ENCODE measurements at regions not wholly inside any gene's neighbourhood (a gene's known extent, or its start where the extent isn't known, plus 50 kb on each side); places are given as distances from the start of the nearest gene placed in this dataset.

DNA sequence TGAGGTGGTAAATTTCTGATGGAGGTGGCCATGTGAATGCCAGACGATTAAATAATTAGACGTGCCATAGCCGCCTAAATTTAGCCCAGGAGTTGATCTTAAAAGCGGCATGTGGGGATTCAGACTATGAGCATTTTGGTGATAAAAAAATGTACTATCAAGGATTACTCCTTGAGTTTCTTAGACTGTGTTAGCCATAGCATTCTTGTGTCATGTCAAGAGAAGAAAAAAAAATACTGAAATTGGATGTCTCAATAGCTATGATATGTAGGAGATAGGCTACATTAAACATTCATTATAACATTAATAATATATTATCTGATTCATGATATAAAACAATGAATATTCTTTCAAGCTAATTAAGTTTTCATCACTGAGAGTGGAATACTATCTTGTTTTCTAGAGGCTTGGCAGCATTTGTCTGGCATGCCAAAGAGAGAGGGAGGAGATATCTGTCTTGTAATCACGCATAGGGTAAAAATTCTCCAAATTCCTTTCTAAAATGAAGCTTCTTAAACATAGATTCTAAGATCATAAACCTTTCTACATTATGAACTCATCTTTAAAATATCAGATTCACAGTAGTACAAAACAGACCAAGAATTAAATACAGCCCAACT lies 727.0 kb downstream of the C12orf50 start:
- DNase-seq (ENCODE audit: unreplicated experiment), result no peak
- intact Hi-C loops (cut with micrococcal nuclease), result no loop called here
- TF ChIP-seq, protein P1, sequence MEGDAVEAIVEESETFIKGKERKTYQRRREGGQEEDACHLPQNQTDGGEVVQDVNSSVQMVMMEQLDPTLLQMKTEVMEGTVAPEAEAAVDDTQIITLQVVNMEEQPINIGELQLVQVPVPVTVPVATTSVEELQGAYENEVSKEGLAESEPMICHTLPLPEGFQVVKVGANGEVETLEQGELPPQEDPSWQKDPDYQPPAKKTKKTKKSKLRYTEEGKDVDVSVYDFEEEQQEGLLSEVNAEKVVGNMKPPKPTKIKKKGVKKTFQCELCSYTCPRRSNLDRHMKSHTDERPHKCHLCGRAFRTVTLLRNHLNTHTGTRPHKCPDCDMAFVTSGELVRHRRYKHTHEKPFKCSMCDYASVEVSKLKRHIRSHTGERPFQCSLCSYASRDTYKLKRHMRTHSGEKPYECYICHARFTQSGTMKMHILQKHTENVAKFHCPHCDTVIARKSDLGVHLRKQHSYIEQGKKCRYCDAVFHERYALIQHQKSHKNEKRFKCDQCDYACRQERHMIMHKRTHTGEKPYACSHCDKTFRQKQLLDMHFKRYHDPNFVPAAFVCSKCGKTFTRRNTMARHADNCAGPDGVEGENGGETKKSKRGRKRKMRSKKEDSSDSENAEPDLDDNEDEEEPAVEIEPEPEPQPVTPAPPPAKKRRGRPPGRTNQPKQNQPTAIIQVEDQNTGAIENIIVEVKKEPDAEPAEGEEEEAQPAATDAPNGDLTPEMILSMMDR (IDR thresholded peaks at IDR 0.05; ENCODE audit: unreplicated experiment), result no peak
- CTCF ChIA-PET, result interaction anchor here (0.6 kb wide), 1 partner anchor 22 kb away, joined by 5 read pairs; no protein-coding TSS in a partner anchor
- no peaks in the 10 kb centered on the region for H3K9me3 Mint-ChIP-seq (ENCODE audit: unreplicated experiment)
- H3K27me3 Mint-ChIP-seq (ENCODE audit: insufficient read depth, unreplicated experiment), result no peaks in the 10 kb centered on the region
- H3K27ac Mint-ChIP-seq (ENCODE audit: low read depth, unreplicated experiment), result no peak overlapping the region
- BruUV-seq (replicated peaks), result no TSS peak
- POLR2A ChIA-PET, result interaction anchor here (0.6 to 1.1 kb wide), 2 partner anchors 31 to 42 kb away, joined by 3 to 4 read pairs; no protein-coding TSS in a partner anchor
- no peaks in the 10 kb centered on the region for H3K36me3 Mint-ChIP-seq (ENCODE audit: insufficient read depth, unreplicated experiment)
- no peak overlapping the region for H3K4me3 Mint-ChIP-seq (ENCODE audit: unreplicated experiment)
- H3K4me1 Mint-ChIP-seq (ENCODE audit: insufficient read depth, unreplicated experiment), result peaks cover 8% of the 10 kb centered on the region

DNA sequence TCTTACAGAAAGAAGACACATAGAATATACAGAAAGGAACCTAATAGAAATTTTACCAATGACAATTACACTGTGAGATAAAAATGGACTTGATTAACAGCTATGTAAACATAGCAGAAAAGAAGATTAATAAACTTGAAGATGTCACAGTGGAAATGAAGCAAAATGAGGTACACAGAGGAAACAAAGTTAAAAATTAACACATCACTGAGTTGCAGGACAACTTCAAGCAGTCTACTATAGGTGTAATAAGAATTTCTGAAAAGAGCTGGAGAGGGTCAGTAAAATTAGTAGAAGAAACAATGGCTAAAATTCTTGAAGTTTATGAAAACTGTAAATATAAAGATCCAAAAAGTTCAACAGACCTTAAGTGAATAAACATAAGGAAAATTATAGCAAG lies 738.7 kb downstream of the C12orf50 start:
- TF ChIP-seq, protein P1 (IDR thresholded peaks at IDR 0.05; ENCODE audit: unreplicated experiment), result no peak
- H3K27me3 Mint-ChIP-seq (ENCODE audit: insufficient read depth, unreplicated experiment), result no peaks in the 10 kb centered on the region
- no TSS peak for BruUV-seq (replicated peaks)
- H3K4me1 Mint-ChIP-seq (ENCODE audit: insufficient read depth, unreplicated experiment), result no peaks in the 10 kb centered on the region
- H3K36me3 Mint-ChIP-seq (ENCODE audit: insufficient read depth, unreplicated experiment), result no peaks in the 10 kb centered on the region
- intact Hi-C loops (cut with micrococcal nuclease), result no loop called here
- ChIA-PET POLR2A (no interaction called here), CTCF (no interaction called here)
- H3K27ac Mint-ChIP-seq (ENCODE audit: low read depth, unreplicated experiment), result no peak overlapping the region
- no peaks in the 10 kb centered on the region for H3K9me3 Mint-ChIP-seq (ENCODE audit: unreplicated experiment)
- H3K4me3 Mint-ChIP-seq (ENCODE audit: unreplicated experiment), result no peak overlapping the region
- DNase-seq (ENCODE audit: unreplicated experiment), result no peak

DNA sequence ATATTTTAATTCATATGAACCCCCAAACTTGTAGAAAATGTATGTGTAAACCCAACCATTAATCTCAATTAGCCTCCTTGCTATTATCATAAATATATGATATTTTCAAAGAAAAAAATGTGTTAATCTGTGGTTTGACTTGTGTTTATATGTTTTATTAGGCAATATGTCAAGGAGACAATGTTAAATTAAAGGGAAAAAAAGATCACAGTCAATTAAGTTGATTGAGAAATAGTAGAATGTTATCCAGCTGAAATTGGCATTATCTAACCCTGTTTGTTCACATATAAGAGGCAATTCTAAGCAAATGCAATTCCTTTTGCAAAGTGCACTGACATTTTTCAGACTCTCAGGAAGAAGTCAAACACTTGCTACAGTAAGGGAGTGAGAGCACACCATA lies 745.3 kb downstream of the C12orf50 start:
- H3K9me3 Mint-ChIP-seq (ENCODE audit: unreplicated experiment), result no peaks in the 10 kb centered on the region
- intact Hi-C loops (cut with micrococcal nuclease), result no loop called here
- H3K36me3 Mint-ChIP-seq (ENCODE audit: insufficient read depth, unreplicated experiment), result no peaks in the 10 kb centered on the region
- POLR2A ChIA-PET, result no interaction called here
- no peak for DNase-seq (ENCODE audit: unreplicated experiment)
- no TSS peak for BruUV-seq (replicated peaks)
- CTCF ChIA-PET, result interaction anchor here (0.6 to 1.3 kb wide), 2 partner anchors 10 to 17 kb away, joined by 3 to 4 read pairs; no protein-coding TSS in a partner anchor
- H3K4me3 Mint-ChIP-seq (ENCODE audit: unreplicated experiment), result no peak overlapping the region
- H3K27me3 Mint-ChIP-seq (ENCODE audit: insufficient read depth, unreplicated experiment), result no peaks in the 10 kb centered on the region
- TF ChIP-seq, protein P1 (IDR thresholded peaks at IDR 0.05; ENCODE audit: unreplicated experiment), result no peak
- H3K4me1 Mint-ChIP-seq (ENCODE audit: insufficient read depth, unreplicated experiment), result no peaks in the 10 kb centered on the region
- no peak overlapping the region for H3K27ac Mint-ChIP-seq (ENCODE audit: low read depth, unreplicated experiment)

DNA sequence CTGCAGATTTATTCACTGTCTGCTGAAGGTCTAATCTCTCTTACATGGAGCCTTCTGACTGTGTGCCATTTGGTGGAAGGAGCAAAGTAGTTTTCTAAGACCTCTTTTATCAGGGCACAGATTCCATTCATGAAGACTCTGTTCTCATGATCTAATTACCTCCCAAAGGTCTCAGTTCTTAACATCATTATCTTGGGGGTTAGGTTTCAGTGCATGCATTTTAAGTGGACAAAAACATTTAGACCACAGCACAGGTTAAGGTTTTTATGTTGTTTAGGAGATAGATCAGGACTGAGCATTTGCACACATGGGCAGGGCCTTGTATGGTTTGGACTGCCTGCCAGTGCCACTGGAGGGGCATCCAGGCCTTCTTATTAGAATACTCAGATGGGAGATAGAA lies 746.1 kb downstream of the C12orf50 start:
- TF ChIP-seq, protein P1 (IDR thresholded peaks at IDR 0.05; ENCODE audit: unreplicated experiment), result no peak
- no TSS peak for BruUV-seq (replicated peaks)
- no peak overlapping the region for H3K27ac Mint-ChIP-seq (ENCODE audit: low read depth, unreplicated experiment)
- ChIA-PET CTCF (interaction anchor here (0.6 kb wide), 1 partner anchor 16 kb away, joined by 3 read pairs; no protein-coding TSS in a partner anchor), POLR2A (no interaction called here)
- H3K27me3 Mint-ChIP-seq (ENCODE audit: insufficient read depth, unreplicated experiment), result no peaks in the 10 kb centered on the region
- intact Hi-C loops (cut with micrococcal nuclease), result no loop called here
- H3K9me3 Mint-ChIP-seq (ENCODE audit: unreplicated experiment), result no peaks in the 10 kb centered on the region
- H3K36me3 Mint-ChIP-seq (ENCODE audit: insufficient read depth, unreplicated experiment), result no peaks in the 10 kb centered on the region
- H3K4me1 Mint-ChIP-seq (ENCODE audit: insufficient read depth, unreplicated experiment), result no peaks in the 10 kb centered on the region
- no peak overlapping the region for H3K4me3 Mint-ChIP-seq (ENCODE audit: unreplicated experiment)
- DNase-seq (ENCODE audit: unreplicated experiment), result no peak
